ENCODE measurements at regions not wholly inside any gene's neighbourhood (a gene's known extent, or its start where the extent isn't known, plus 50 kb on each side); places are given as distances from the start of the nearest gene placed in this dataset.

DNA sequence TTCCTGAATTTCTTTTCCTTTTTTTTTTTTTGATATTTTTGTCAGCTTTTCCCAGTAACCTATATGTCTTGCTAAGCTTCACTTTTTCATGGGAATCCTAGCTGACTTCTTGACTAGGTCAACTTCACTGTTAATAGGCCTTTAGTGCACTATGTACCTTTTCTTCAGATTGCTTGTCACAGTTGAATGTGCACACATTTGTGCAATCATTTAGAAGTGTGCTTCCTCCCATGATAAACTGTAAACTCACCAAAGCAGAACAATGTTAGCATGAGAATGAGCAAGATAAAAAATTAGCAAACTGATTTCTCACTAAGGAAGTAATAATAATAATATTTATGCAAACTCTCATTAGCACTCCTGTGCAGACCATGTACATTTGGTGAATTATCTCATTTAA, 173.2 kb downstream of the PABPC4L start:
- Histone ChIP-seq H3K36me3 (ENCODE audit: control insufficient read depth, insufficient read depth, low read length) (no peaks in the 10 kb centered on the region), H3K9me1 (ENCODE audit: insufficient read depth, low read length) (no peaks in the 10 kb centered on the region), H3K79me1 (ENCODE audit: low read depth in 1 of 2, low read length in 2 of 2) (no peaks in the 10 kb centered on the region), H3K4me1 (ENCODE audit: control insufficient read depth, insufficient read depth, low read length) (no peaks in the 10 kb centered on the region), H4K20me1 (ENCODE audit: insufficient read depth, low read length) (no peaks in the 10 kb centered on the region), H3K27me3 (ENCODE audit: control insufficient read depth, insufficient read depth, low read length) (no peaks in the 10 kb centered on the region), H2BK15ac (ENCODE audit: low read depth, low read length) (no peak overlapping the region), H2BK5ac (ENCODE audit: low read depth, low read length, poor library complexity, severe bottlenecking) (no peak overlapping the region), H3K56ac (ENCODE audit: extremely low read depth, insufficient read depth, low read length) (no peak overlapping the region), H2BK120ac (ENCODE audit: low read depth, low read length) (no peak overlapping the region), H4K8ac (ENCODE audit: low read depth in 2 of 2, low read length in 2 of 2) (no peak overlapping the region), H3K9ac (ENCODE audit: low read depth, low read length) (no peak overlapping the region), H3K14ac (replicated peaks; ENCODE audit: low read depth, low read length) (no peak overlapping the region), H4K91ac (ENCODE audit: insufficient read depth, low read depth, low read length) (no peak overlapping the region), H3K4me3 (ENCODE audit: insufficient read depth, low read depth, low read length) (no peak overlapping the region), H3K9me3 (ENCODE audit: control insufficient read depth, insufficient read depth, low read length) (no peaks in the 10 kb centered on the region; the same call in 1 of the 2 replicates), H3K4me2 (ENCODE audit: low read depth, low read length) (no peak overlapping the region), H2AK9ac (replicated peaks; ENCODE audit: low read depth, low read length, poor library complexity) (no peak overlapping the region), H2BK20ac (ENCODE audit: low read depth, low read length) (no peak overlapping the region), H2AK5ac (ENCODE audit: low read depth, low read length) (no peak overlapping the region), H2AFZ (replicated peaks; ENCODE audit: low read length, poor library complexity) (no peak overlapping the region), H4K5ac (ENCODE audit: low read depth, low read length) (no peak overlapping the region), H3K27ac (ENCODE audit: insufficient read depth, low read length) (no peak overlapping the region), H3K23ac (ENCODE audit: low read depth, low read length) (no peak overlapping the region), H3K4ac (ENCODE audit: low read depth, low read length) (no peak overlapping the region), H3K18ac (ENCODE audit: low read depth, low read length) (no peak overlapping the region)
- dilution Hi-C loops (cut with HindIII; ENCODE audit: low sequenced_read_pairs, unreplicated experiment) = no loop called here
- TF ChIP-seq ELK1 (IDR thresholded peaks at IDR 0.05; ENCODE audit: borderline replicate concordance, low read depth, low read length) = no peak
- TF ChIP-seq, protein P1, sequence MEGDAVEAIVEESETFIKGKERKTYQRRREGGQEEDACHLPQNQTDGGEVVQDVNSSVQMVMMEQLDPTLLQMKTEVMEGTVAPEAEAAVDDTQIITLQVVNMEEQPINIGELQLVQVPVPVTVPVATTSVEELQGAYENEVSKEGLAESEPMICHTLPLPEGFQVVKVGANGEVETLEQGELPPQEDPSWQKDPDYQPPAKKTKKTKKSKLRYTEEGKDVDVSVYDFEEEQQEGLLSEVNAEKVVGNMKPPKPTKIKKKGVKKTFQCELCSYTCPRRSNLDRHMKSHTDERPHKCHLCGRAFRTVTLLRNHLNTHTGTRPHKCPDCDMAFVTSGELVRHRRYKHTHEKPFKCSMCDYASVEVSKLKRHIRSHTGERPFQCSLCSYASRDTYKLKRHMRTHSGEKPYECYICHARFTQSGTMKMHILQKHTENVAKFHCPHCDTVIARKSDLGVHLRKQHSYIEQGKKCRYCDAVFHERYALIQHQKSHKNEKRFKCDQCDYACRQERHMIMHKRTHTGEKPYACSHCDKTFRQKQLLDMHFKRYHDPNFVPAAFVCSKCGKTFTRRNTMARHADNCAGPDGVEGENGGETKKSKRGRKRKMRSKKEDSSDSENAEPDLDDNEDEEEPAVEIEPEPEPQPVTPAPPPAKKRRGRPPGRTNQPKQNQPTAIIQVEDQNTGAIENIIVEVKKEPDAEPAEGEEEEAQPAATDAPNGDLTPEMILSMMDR (conservative IDR thresholded peaks at IDR 0.05; ENCODE audit: low read depth, low read length) = no peak
- no peak for TF ChIP-seq CHD1 (IDR thresholded peaks at IDR 0.05; ENCODE audit: low read depth, low read length)
- TF ChIP-seq RAD21 (IDR thresholded peaks at IDR 0.05; ENCODE audit: low read length) = no peak
- no peak for TF ChIP-seq POLR2A (IDR thresholded peaks at IDR 0.05; ENCODE audit: low read depth, low read length)
- no TSS peak for BruUV-seq (replicated peaks)
- ATAC-seq (ENCODE audit: low read depth) (no peak), DNase-seq (no peak)
- intact Hi-C loops (cut with micrococcal nuclease) = no loop called here
- CTCF ChIA-PET = no interaction called here
- POLR2A ChIA-PET (ENCODE audit: unreplicated experiment) = no interaction called here
- in situ Hi-C loops (cut with MboI; ENCODE audit: low sequenced_read_pairs) = no loop called here

Data from IMR-90 (cell line).